ENCODE measurements at regions not wholly inside any gene's neighbourhood (a gene's known extent, or its start where the extent isn't known, plus 50 kb on each side); places are given as distances from the start of the nearest gene placed in this dataset.

GRCh38 chr2:226679389-226680065 lies 120.1 kb downstream of the IRS1 start:
- TF ChIP-seq CTCF (IDR thresholded peaks at IDR 0.05) (no peak), POLR2A (IDR thresholded peaks at IDR 0.05) (no peak)
